GM20431 (cell line): ENCODE measurements at regions not wholly inside any gene's neighbourhood (a gene's known extent, or its start where the extent isn't known, plus 50 kb on each side); places are given as distances from the start of the nearest gene placed in this dataset.

Experiments
- in situ Hi-C: fragments of 300-500 bp; cut with MseI, MboI; formaldehyde crosslinking; loops from one replicate; pipeline ENCODE4 v1.15.0; 2020; ENCODE audit warnings: low sequenced_read_pairs; ENCODE audit not compliant: unreplicated experiment

GRCh38 chr18:45290364-45290763, 324.9 kb upstream of the SLC14A2 start:
- in situ Hi-C loops = no loop called here

GRCh38 chr18:45291621-45292615, 323.4 kb upstream of the SLC14A2 start:
- in situ Hi-C loops = no loop called here

GRCh38 chr18:45295388-45295787, 319.9 kb upstream of the SLC14A2 start:
- in situ Hi-C loops = no loop called here

- in situ Hi-C loops = no loop called here
These were observed 316.3 kb upstream of the SLC14A2 start for GRCh38 chr18:45298986-45299385.

GRCh38 chr18:45303026-45303425, 312.2 kb upstream of the SLC14A2 start:
- in situ Hi-C loops = no loop called here

- in situ Hi-C loops = no loop called here
These were observed 310.7 kb upstream of the SLC14A2 start for GRCh38 chr18:45304558-45304957.

- in situ Hi-C loops = no loop called here
These were observed 302.6 kb upstream of the SLC14A2 start for GRCh38 chr18:45312555-45313126.

- in situ Hi-C loops = no loop called here
These were observed 299.1 kb upstream of the SLC14A2 start for GRCh38 chr18:45316127-45316526.

GRCh38 chr18:45317948-45318640, 297.2 kb upstream of the SLC14A2 start:
- in situ Hi-C loops = no loop called here

GRCh38 chr18:45320724-45321123, 294.6 kb upstream of the SLC14A2 start:
- in situ Hi-C loops = no loop called here

- in situ Hi-C loops = no loop called here
These were observed 293.8 kb upstream of the SLC14A2 start for GRCh38 chr18:45321520-45321919.

GRCh38 chr18:45322343-45322742, 292.9 kb upstream of the SLC14A2 start:
- in situ Hi-C loops = no loop called here

GRCh38 chr18:45324101-45324494, 291.2 kb upstream of the SLC14A2 start:
- in situ Hi-C loops = no loop called here

GRCh38 chr18:45324495-45325113, 290.7 kb upstream of the SLC14A2 start:
- in situ Hi-C loops = no loop called here

- in situ Hi-C loops = no loop called here
These were observed 289.5 kb upstream of the SLC14A2 start for GRCh38 chr18:45325778-45326177.

GRCh38 chr18:45326505-45326904, 288.8 kb upstream of the SLC14A2 start:
- in situ Hi-C loops = no loop called here

GRCh38 chr18:45328296-45328695, 287.0 kb upstream of the SLC14A2 start:
- in situ Hi-C loops = no loop called here

GRCh38 chr18:45328811-45329210, 286.5 kb upstream of the SLC14A2 start:
- in situ Hi-C loops = no loop called here

GRCh38 chr18:45329316-45329715, 286.0 kb upstream of the SLC14A2 start:
- in situ Hi-C loops = no loop called here

GRCh38 chr18:45330170-45330594, 285.1 kb upstream of the SLC14A2 start:
- in situ Hi-C loops = no loop called here
